Caco-2 (cell line): ENCODE measurements at regions not wholly inside any gene's neighbourhood (a gene's known extent, or its start where the extent isn't known, plus 50 kb on each side); places are given as distances from the start of the nearest gene placed in this dataset.

ENCODE experiments used
- BruUV-seq: library from RNA; stranded (reverse); fragments of 400-500 nt; replicated peaks from 2 replicates; lab custom pipeline; 2021; lab: Mats Ljungman, UMichigan
- CTCF ChIA-PET: fragments of 300-600 bp; sonication (Branson Sonifier 250); formaldehyde crosslinking; loops from one replicate; lab custom pipeline; 2022; ENCODE audit warnings: antibody characterized with exemption; lab: Charles Lee
- POLR2A ChIA-PET: fragments of 300-600 bp; sonication (Branson Sonifier 250); formaldehyde crosslinking; loops from one replicate; lab custom pipeline; 2022; ENCODE audit warnings: antibody characterized with exemption; lab: Charles Lee
- DNase-seq, 2 experiments: peaks; one replicate each; pipeline versions ENCODE4 v3.0.0 to v3.0.0-alpha.2; 2020 to 2022
- H3K27me3 ChIP-seq: replicated peaks from 2 replicates; pipeline ENCODE4 v1.6.0; 2011; ENCODE audit warnings: low read length; ENCODE audit not compliant: control insufficient read depth, insufficient read depth
- H3K36me3 ChIP-seq: 2 replicates; pipeline ENCODE4 v1.5.1; 2011; ENCODE audit warnings: low read length; ENCODE audit not compliant: control insufficient read depth, insufficient read depth
- H3K4me1 ChIP-seq: fragments of 250-450 bp; sonication (Bioruptor Pico); 2 replicates; pipeline ENCODE4 v1.5.1; 2020; ENCODE audit warnings: mild to moderate bottlenecking
- H3K4me3 ChIP-seq: 2 replicates; pipeline ENCODE4 v1.5.1; 2011; ENCODE audit warnings: low read depth, mild to moderate bottlenecking, control low read depth, low read length
- H3K9me3 ChIP-seq: fragments of 250-450 bp; sonication (Bioruptor Pico); 2 replicates; pipeline ENCODE4 v1.5.1; 2020; ENCODE audit warnings: mild to moderate bottlenecking, moderate library complexity
- H3K27ac Mint-ChIP-seq: one replicate; pipeline ENCODE4 v1.8.0; 2022; ENCODE audit warnings: mixed read lengths; ENCODE audit not compliant: unreplicated experiment
- H3K27me3 Mint-ChIP-seq: one replicate; pipeline ENCODE4 v1.8.0; 2022; ENCODE audit warnings: mixed read lengths; ENCODE audit not compliant: insufficient read depth, unreplicated experiment
- H3K36me3 Mint-ChIP-seq: one replicate; pipeline ENCODE4 v1.8.0; 2022; ENCODE audit warnings: mild to moderate bottlenecking, mixed read lengths; ENCODE audit not compliant: insufficient read depth, unreplicated experiment
- H3K4me1 Mint-ChIP-seq: one replicate; pipeline ENCODE4 v1.8.0; 2022; ENCODE audit warnings: low read depth, mixed read lengths; ENCODE audit not compliant: unreplicated experiment
- H3K4me3 Mint-ChIP-seq: one replicate; pipeline ENCODE4 v1.8.0; 2022; ENCODE audit warnings: mild to moderate bottlenecking, moderate library complexity, mixed read lengths; ENCODE audit not compliant: unreplicated experiment
- H3K9me3 Mint-ChIP-seq: one replicate; pipeline ENCODE4 v1.8.0; 2022; ENCODE audit warnings: mixed read lengths; ENCODE audit not compliant: unreplicated experiment
- CTCF ChIP-seq, 2 experiments: fragments of 200-600 bp in 1 of 2; IDR thresholded peaks; 1 replicate in 1 of 2; 2 replicates in 1 of 2; pipeline versions ENCODE4 v1.5.1 to v1.8.0; 2011 to 2022; ENCODE audit warnings: antibody characterized with exemption in 1 of 2, control low read depth in 1 of 2, inconsistent platforms in 1 of 2, low read depth in 1 of 2, low read length in 1 of 2, mild to moderate bottlenecking in 1 of 2, moderate library complexity in 1 of 2; ENCODE audit not compliant: insufficient read depth in 1 of 2, severe bottlenecking in 1 of 2, unreplicated experiment in 1 of 2
- intact Hi-C: fragments of 100-400 bp; cut with micrococcal nuclease; formaldehyde crosslinking; loops from one replicate; pipeline ENCODE4 v1.10.0; 2022; ENCODE audit not compliant: unreplicated experiment

- POLR2A ChIA-PET, result interaction anchor here (1.1 kb wide), 1 partner anchor 16 kb away, joined by 16 read pairs; no protein-coding TSS in a partner anchor
- intact Hi-C loops, result no loop called here
- Histone ChIP-seq H3K4me1 (peaks cover 29% of the 10 kb centered on the region), H3K9me3 (no peaks in the 10 kb centered on the region), H3K36me3 (no peaks in the 10 kb centered on the region), H3K4me3 (no peak overlapping the region), H3K27me3 (no peaks in the 10 kb centered on the region)
- no peak for DNase-seq
- peak overlapping the region; percentile 49 for H3K27ac Mint-ChIP-seq
- H3K36me3 Mint-ChIP-seq, result no peaks in the 10 kb centered on the region
- CTCF ChIA-PET, result interaction anchor here (1.2 kb wide), 1 partner anchor 151 kb away, joined by 5 read pairs; no protein-coding TSS in a partner anchor
- no peak for TF ChIP-seq CTCF (IDR thresholded peaks at IDR 0.05; ENCODE audit: insufficient read depth in 1 of 2, low read depth in 1 of 2, low read length in 1 of 2, severe bottlenecking in 1 of 2, unreplicated experiment in 1 of 2)
- peak overlapping the region; percentile 12 for H3K4me3 Mint-ChIP-seq
- H3K27me3 Mint-ChIP-seq, result no peaks in the 10 kb centered on the region
- BruUV-seq, result no TSS peak
- H3K9me3 Mint-ChIP-seq, result no peaks in the 10 kb centered on the region
- H3K4me1 Mint-ChIP-seq, result peaks cover 26% of the 10 kb centered on the region
These were observed 92.2 kb upstream of the RAD23B start for GRCh38 chr9:107190936-107191290.

GRCh38 chr9:107193251-107193650 lies 89.8 kb upstream of the RAD23B start:
- no peak for TF ChIP-seq CTCF (IDR thresholded peaks at IDR 0.05; ENCODE audit: insufficient read depth in 1 of 2, low read depth in 1 of 2, low read length in 1 of 2, severe bottlenecking in 1 of 2, unreplicated experiment in 1 of 2)
- Histone ChIP-seq H3K4me3 (no peak overlapping the region), H3K4me1 (peaks cover 29% of the 10 kb centered on the region), H3K27me3 (no peaks in the 10 kb centered on the region), H3K9me3 (no peaks in the 10 kb centered on the region), H3K36me3 (no peaks in the 10 kb centered on the region)
- DNase-seq, result no peak
- no peak overlapping the region for H3K4me3 Mint-ChIP-seq
- BruUV-seq, result no TSS peak
- H3K36me3 Mint-ChIP-seq, result no peaks in the 10 kb centered on the region
- no peaks in the 10 kb centered on the region for H3K27me3 Mint-ChIP-seq
- intact Hi-C loops, result no loop called here
- H3K9me3 Mint-ChIP-seq, result no peaks in the 10 kb centered on the region
- POLR2A ChIA-PET, result no interaction called here
- CTCF ChIA-PET, result no interaction called here
- H3K27ac Mint-ChIP-seq, result no peak overlapping the region
- H3K4me1 Mint-ChIP-seq, result peaks cover 26% of the 10 kb centered on the region

GRCh38 chr9:107198718-107199117 lies 84.4 kb upstream of the RAD23B start:
- no TSS peak for BruUV-seq
- no peak for DNase-seq
- Mint-ChIP-seq H3K9me3 (peaks cover 12% of the 10 kb centered on the region), H3K27ac (no peak overlapping the region), H3K4me3 (no peak overlapping the region), H3K27me3 (no peaks in the 10 kb centered on the region), H3K36me3 (no peaks in the 10 kb centered on the region), H3K4me1 (no peaks in the 10 kb centered on the region)
- no peaks in the 10 kb centered on the region for H3K4me1 ChIP-seq
- H3K36me3 ChIP-seq, result no peaks in the 10 kb centered on the region
- no peak overlapping the region for H3K4me3 ChIP-seq
- no peak for TF ChIP-seq CTCF (IDR thresholded peaks at IDR 0.05; ENCODE audit: insufficient read depth in 1 of 2, low read depth in 1 of 2, low read length in 1 of 2, severe bottlenecking in 1 of 2, unreplicated experiment in 1 of 2)
- H3K27me3 ChIP-seq, result no peaks in the 10 kb centered on the region
- ChIA-PET CTCF (no interaction called here), POLR2A (no interaction called here)
- intact Hi-C loops, result no loop called here
- 0 out of 2 replicates have a peak, but pooled peaks cover 5% of the 10 kb centered on the region for H3K9me3 ChIP-seq
